Hepatocyte (in vitro differentiated cells): ENCODE measurements at regions not wholly inside any gene's neighbourhood (a gene's known extent, or its start where the extent isn't known, plus 50 kb on each side); places are given as distances from the start of the nearest gene placed in this dataset.

Experiments used
- DNase-seq: peaks from one replicate; pipeline ENCODE4 v3.0.0-alpha.2; 2016; ENCODE audit warnings: low spot score
- H2AFZ ChIP-seq: fragments of 200-600 bp; sonication (generic); 2 replicates; pipeline ENCODE4 v1.6.0; 2016; ENCODE audit warnings: antibody characterized with exemption, mild to moderate bottlenecking
- H3K27ac ChIP-seq: fragments of 200-600 bp; sonication (generic); 2 replicates; pipeline ENCODE4 v1.5.1; 2016; ENCODE audit warnings: mild to moderate bottlenecking
- H3K27me3 ChIP-seq: fragments of 200-600 bp; sonication (generic); 2 replicates; pipeline ENCODE4 v1.6.1; 2016
- H3K36me3 ChIP-seq: fragments of 200-600 bp; sonication (generic); replicated peaks from 2 replicates; pipeline ENCODE4 v1.5.1; 2016; ENCODE audit warnings: low read depth; ENCODE audit not compliant: insufficient read depth
- H3K4me1 ChIP-seq: fragments of 200-600 bp; sonication (generic); 2 replicates; pipeline ENCODE4 v1.5.1; 2016; ENCODE audit warnings: mild to moderate bottlenecking, moderate library complexity; ENCODE audit not compliant: insufficient read depth
- H3K4me2 ChIP-seq: fragments of 200-600 bp; sonication (generic); 2 replicates; pipeline ENCODE4 v1.6.0; 2016
- H3K4me3 ChIP-seq: fragments of 200-600 bp; sonication (generic); 2 replicates; pipeline ENCODE4 v1.5.1; 2016; ENCODE audit warnings: mild to moderate bottlenecking
- H3K79me2 ChIP-seq: fragments of 200-600 bp; sonication (generic); 2 replicates; pipeline ENCODE4 v1.6.0; 2017; ENCODE audit warnings: mild to moderate bottlenecking
- H3K9me2 ChIP-seq: fragments of 200-600 bp; sonication (generic); replicated peaks from 2 replicates; pipeline ENCODE4 v1.6.0; 2017; ENCODE audit warnings: mild to moderate bottlenecking; ENCODE audit not compliant: insufficient read depth
- H3K9me3 ChIP-seq: fragments of 200-600 bp; sonication (generic); 2 replicates; pipeline ENCODE4 v1.5.1; 2016; ENCODE audit warnings: low read depth, mild to moderate bottlenecking
- H4K20me1 ChIP-seq: fragments of 200-600 bp; sonication (generic); 2 replicates; pipeline ENCODE4 v1.6.0; 2016; ENCODE audit warnings: mild to moderate bottlenecking; ENCODE audit not compliant: insufficient read depth, poor library complexity, severe bottlenecking
- EZH2 ChIP-seq: fragments of 200-600 bp; sonication (generic); IDR thresholded peaks from 2 replicates; pipeline ENCODE4 v1.6.1; 2016; ENCODE audit warnings: antibody characterized with exemption, mild to moderate bottlenecking, borderline replicate concordance
- EZH2phosphoT487 ChIP-seq: fragments of 200-600 bp; sonication (generic); IDR thresholded peaks from one replicate; pipeline ENCODE4 v1.6.1; 2018; ENCODE audit warnings: antibody characterized with exemption, mild to moderate bottlenecking, low read depth, moderate library complexity; ENCODE audit not compliant: unreplicated experiment, severe bottlenecking
- WGBS: methylation state at CpG from one replicate; pipeline ENCODE4 v1.1.6; 2016; ENCODE audit warnings: low lambda C conversion rate; ENCODE audit errors: missing lambda C conversion rate; 5-methylcytosine and 5-hydroxymethylcytosine counted together
- TF ChIP-seq, protein P1 (sequence below): fragments of 200-600 bp; sonication (generic); IDR thresholded peaks from 2 replicates; pipeline ENCODE4 v1.5.1; 2016; ENCODE audit warnings: antibody characterized with exemption, mild to moderate bottlenecking; ENCODE audit not compliant: poor library complexity

DNA sequence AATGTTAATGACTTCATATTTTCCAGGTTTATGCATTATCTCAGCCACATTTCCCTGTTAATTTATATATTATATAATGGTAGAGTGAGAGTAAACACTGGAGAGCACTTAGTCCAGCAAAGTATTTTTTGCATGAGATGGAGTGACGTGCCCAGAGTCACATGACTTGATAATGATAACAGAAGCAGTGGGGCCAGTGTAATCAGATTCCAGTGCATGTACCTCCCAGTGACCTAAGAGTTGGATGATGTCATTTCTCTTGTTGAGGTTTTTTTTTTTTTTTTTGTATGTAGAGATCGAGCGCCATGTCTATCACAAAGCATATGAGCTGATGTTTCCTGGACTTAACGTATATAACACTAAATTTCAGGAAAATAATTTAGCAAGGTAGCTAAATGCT lies 375.3 kb downstream of the CNTN6 start:
- Histone ChIP-seq H3K4me2 (no peak overlapping the region), H3K9me2 (no peaks in the 10 kb centered on the region), H3K9me3 (no peaks in the 10 kb centered on the region), H3K36me3 (no peaks in the 10 kb centered on the region), H2AFZ (no peak overlapping the region), H3K4me3 (no peak overlapping the region), H3K27ac (no peak overlapping the region), H3K27me3 (no peaks in the 10 kb centered on the region), H3K4me1 (no peaks in the 10 kb centered on the region), H3K79me2 (no peaks in the 10 kb centered on the region), H4K20me1 (no peaks in the 10 kb centered on the region)
- no peak for TF ChIP-seq EZH2
- TF ChIP-seq, protein P1, sequence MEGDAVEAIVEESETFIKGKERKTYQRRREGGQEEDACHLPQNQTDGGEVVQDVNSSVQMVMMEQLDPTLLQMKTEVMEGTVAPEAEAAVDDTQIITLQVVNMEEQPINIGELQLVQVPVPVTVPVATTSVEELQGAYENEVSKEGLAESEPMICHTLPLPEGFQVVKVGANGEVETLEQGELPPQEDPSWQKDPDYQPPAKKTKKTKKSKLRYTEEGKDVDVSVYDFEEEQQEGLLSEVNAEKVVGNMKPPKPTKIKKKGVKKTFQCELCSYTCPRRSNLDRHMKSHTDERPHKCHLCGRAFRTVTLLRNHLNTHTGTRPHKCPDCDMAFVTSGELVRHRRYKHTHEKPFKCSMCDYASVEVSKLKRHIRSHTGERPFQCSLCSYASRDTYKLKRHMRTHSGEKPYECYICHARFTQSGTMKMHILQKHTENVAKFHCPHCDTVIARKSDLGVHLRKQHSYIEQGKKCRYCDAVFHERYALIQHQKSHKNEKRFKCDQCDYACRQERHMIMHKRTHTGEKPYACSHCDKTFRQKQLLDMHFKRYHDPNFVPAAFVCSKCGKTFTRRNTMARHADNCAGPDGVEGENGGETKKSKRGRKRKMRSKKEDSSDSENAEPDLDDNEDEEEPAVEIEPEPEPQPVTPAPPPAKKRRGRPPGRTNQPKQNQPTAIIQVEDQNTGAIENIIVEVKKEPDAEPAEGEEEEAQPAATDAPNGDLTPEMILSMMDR, result no peak
- no peak for TF ChIP-seq EZH2phosphoT487
- DNase-seq, result no peak
- WGBS, result 81% methylated on average over 4 of the region's 4 CpGs

DNA sequence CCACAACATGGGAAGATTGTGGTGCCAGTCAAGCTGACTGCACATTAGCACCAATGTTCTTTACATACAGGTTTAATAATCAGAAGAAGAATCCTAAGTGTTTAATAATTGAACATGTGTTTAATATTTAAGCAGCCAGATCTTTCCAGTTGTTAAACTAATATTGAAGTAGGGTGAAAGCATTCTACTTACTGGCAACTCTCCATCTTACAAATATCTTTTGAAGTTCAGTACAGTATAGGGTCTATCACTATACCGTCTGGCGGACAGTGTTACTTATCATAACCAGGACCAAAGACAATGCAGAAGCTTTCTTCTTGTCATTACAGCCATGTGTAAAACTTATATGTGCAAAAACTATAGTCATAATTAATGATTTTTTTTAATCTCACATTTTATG lies 376.4 kb downstream of the CNTN6 start:
- WGBS, result 78% methylated on average over 2 of the region's 2 CpGs
- no peak for DNase-seq
- Histone ChIP-seq H2AFZ (no peak overlapping the region), H3K36me3 (no peaks in the 10 kb centered on the region), H3K27me3 (no peaks in the 10 kb centered on the region), H3K27ac (no peak overlapping the region), H3K4me3 (no peak overlapping the region), H3K4me2 (peak overlapping the region; percentile 17), H3K9me3 (no peaks in the 10 kb centered on the region), H3K79me2 (no peaks in the 10 kb centered on the region), H3K9me2 (no peaks in the 10 kb centered on the region), H4K20me1 (no peaks in the 10 kb centered on the region), H3K4me1 (no peaks in the 10 kb centered on the region)
- TF ChIP-seq EZH2, result no peak
- TF ChIP-seq EZH2phosphoT487, result no peak
- TF ChIP-seq, protein P1, result no peak

DNA sequence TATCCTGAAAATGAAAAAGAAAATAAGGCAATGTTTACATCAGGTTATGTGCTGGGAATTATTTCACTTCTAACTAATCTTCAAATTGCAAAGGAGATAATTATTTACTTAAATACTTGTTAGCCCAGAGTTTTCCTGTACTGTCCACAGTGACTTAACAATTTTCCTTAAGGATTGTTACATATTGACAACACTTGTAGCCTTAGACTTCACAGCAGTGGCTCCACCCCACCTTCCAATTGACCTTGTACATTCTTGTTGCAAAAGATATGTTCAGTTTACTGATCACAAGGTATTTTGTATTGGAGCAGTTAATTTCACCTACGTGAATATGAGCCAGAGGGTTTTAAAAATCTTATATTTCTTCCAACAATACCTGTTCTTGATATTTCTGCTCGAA lies 376.9 kb downstream of the CNTN6 start:
- H3K4me1 ChIP-seq, result no peaks in the 10 kb centered on the region
- peak overlapping the region; percentile 17 for H3K4me2 ChIP-seq
- H4K20me1 ChIP-seq, result no peaks in the 10 kb centered on the region
- no peaks in the 10 kb centered on the region for H3K9me2 ChIP-seq
- DNase-seq, result peak; percentile 9
- 80% methylated on average over 2 of the region's 2 CpGs for WGBS
- no peak for TF ChIP-seq EZH2phosphoT487
- H3K27ac ChIP-seq, result no peak overlapping the region
- H3K36me3 ChIP-seq, result no peaks in the 10 kb centered on the region
- H3K79me2 ChIP-seq, result no peaks in the 10 kb centered on the region
- no peaks in the 10 kb centered on the region for H3K27me3 ChIP-seq
- no peak overlapping the region for H2AFZ ChIP-seq
- H3K4me3 ChIP-seq, result no peak overlapping the region
- H3K9me3 ChIP-seq, result no peaks in the 10 kb centered on the region

DNA sequence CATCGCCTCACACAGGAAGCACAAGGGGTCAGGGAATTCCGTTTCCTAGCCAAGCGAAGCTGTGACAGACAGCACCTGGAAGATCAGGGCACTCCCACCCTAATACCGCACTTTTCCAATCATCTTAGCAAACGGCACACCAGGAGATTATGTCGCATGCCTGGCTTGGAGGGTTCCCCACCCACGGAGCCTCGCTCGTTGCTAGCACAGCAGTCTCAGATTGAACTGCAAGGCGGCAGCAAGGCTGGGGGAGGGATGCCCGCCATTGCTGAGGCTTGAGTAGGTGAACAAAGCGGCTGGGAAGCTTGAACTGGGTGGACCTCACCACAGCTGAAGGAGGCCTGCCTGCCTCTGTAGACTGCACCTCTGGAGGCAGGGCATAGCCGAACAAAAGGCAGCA lies 384.8 kb downstream of the CNTN6 start:
- Histone ChIP-seq H3K9me3 (no peaks in the 10 kb centered on the region), H3K36me3 (no peaks in the 10 kb centered on the region), H3K4me1 (no peaks in the 10 kb centered on the region), H3K4me3 (no peak overlapping the region), H2AFZ (no peak overlapping the region), H3K79me2 (no peaks in the 10 kb centered on the region), H4K20me1 (no peaks in the 10 kb centered on the region), H3K27ac (no peak overlapping the region), H3K9me2 (no peaks in the 10 kb centered on the region), H3K27me3 (no peaks in the 10 kb centered on the region), H3K4me2 (no peak overlapping the region)
- WGBS, result 94% methylated on average over 13 of the region's 13 CpGs
- no peak for DNase-seq
- TF ChIP-seq EZH2, result no peak
- no peak for TF ChIP-seq EZH2phosphoT487
- TF ChIP-seq, protein P1, result no peak
